Limb (tissue), 2 donors: ENCODE measurements at regions not wholly inside any gene's neighbourhood (a gene's known extent, or its start where the extent isn't known, plus 50 kb on each side); places are given as distances from the start of the nearest gene placed in this dataset.
A peak's percentile ranks its signal among the peaks of the same experiment; 100 is the strongest.

Experiments used
- DNase-seq, 2 donors: peaks; one replicate each; pipeline ENCODE4 v3.0.0-alpha.2; 2016; ENCODE audit errors: extremely low spot score in 2 of 2

GRCh38 chr14:27085500-27085899 lies 487.7 kb upstream of the NOVA1 start:
- DNase-seq = no peak

- no peak for DNase-seq
Observed at GRCh38 chr14:27090716-27091115, 492.9 kb upstream of the NOVA1 start.

- no peak for DNase-seq
Observed at GRCh38 chr14:27091973-27092372, 494.1 kb upstream of the NOVA1 start.

- DNase-seq = no peak
Observed at GRCh38 chr14:27096091-27096490, 498.3 kb upstream of the NOVA1 start.

- DNase-seq = no peak
Observed at GRCh38 chr14:27098451-27098850, 500.6 kb upstream of the NOVA1 start.

- DNase-seq = no peak
Observed at GRCh38 chr14:27114180-27114579, 516.3 kb upstream of the NOVA1 start.

- no peak for DNase-seq
Observed at GRCh38 chr14:27123162-27123561, 525.3 kb upstream of the NOVA1 start.

GRCh38 chr14:27127838-27128237 lies 530.0 kb upstream of the NOVA1 start:
- DNase-seq = no peak

GRCh38 chr14:27134200-27134599 lies 536.4 kb upstream of the NOVA1 start:
- DNase-seq = no peak

GRCh38 chr14:27145170-27145569 lies 547.3 kb upstream of the NOVA1 start:
- no peak for DNase-seq

GRCh38 chr14:27148143-27148542 lies 550.3 kb upstream of the NOVA1 start:
- no peak for DNase-seq

GRCh38 chr14:27164139-27164538 lies 566.3 kb upstream of the NOVA1 start:
- no peak for DNase-seq

GRCh38 chr14:27175489-27175888 lies 577.7 kb upstream of the NOVA1 start:
- no peak for DNase-seq

- no peak for DNase-seq
Observed at GRCh38 chr14:27181333-27181732, 583.5 kb upstream of the NOVA1 start.

- DNase-seq = no peak
Observed at GRCh38 chr14:27184427-27184826, 586.6 kb upstream of the NOVA1 start.

GRCh38 chr14:27186048-27186447 lies 588.2 kb upstream of the NOVA1 start:
- no peak for DNase-seq

- no peak for DNase-seq
Observed at GRCh38 chr14:27187136-27187535, 589.3 kb upstream of the NOVA1 start.

GRCh38 chr14:27190296-27190695 lies 592.5 kb upstream of the NOVA1 start:
- no peak for DNase-seq

GRCh38 chr14:27199272-27199671 lies 601.4 kb upstream of the NOVA1 start:
- no peak for DNase-seq

- DNase-seq = no peak
Observed at GRCh38 chr14:27205036-27205435, 607.2 kb upstream of the NOVA1 start.

GRCh38 chr14:27211741-27212140 lies 613.9 kb upstream of the NOVA1 start:
- no peak for DNase-seq

GRCh38 chr14:27222671-27223070 lies 624.8 kb upstream of the NOVA1 start:
- DNase-seq = no peak

GRCh38 chr14:27223906-27224305 lies 626.1 kb upstream of the NOVA1 start:
- DNase-seq = peak in 1 of 2 donors; percentile 7

- DNase-seq = no peak
Observed at GRCh38 chr14:27228053-27228452, 630.2 kb upstream of the NOVA1 start.
